HG03565 (cell line): ENCODE measurements at regions not wholly inside any gene's neighbourhood (a gene's known extent, or its start where the extent isn't known, plus 50 kb on each side); places are given as distances from the start of the nearest gene placed in this dataset.
"Not testable (repeated sequence)": the region's sequence is repeated elsewhere in the genome, so short reads cannot be mapped to it uniquely, and the experiment has no call there.

Experiments used
- ATAC-seq: cut with Tn5 transposase; IDR thresholded peaks from one replicate; pipeline ENCODE4 v1.9.1; 2021; ENCODE audit warnings: mild to moderate bottlenecking, moderate library complexity; ENCODE audit not compliant: unreplicated experiment

GRCh38 chr16:60818465-60818864 lies 1217.8 kb downstream of the CDH8 start:
- no peak for ATAC-seq

- no peak for ATAC-seq
Observed at GRCh38 chr16:60816461-60816860, 1219.8 kb downstream of the CDH8 start.

- no peak for ATAC-seq
Observed at GRCh38 chr16:60815865-60816264, 1220.4 kb downstream of the CDH8 start.

GRCh38 chr16:60815033-60815432 lies 1221.2 kb downstream of the CDH8 start:
- ATAC-seq: no peak

- ATAC-seq: no peak
Observed at GRCh38 chr16:60811657-60812056, 1224.6 kb downstream of the CDH8 start.

- ATAC-seq: no peak
Observed at GRCh38 chr16:60811051-60811608, 1225.1 kb downstream of the CDH8 start.

GRCh38 chr16:60810250-60810649 lies 1226.0 kb downstream of the CDH8 start:
- no peak for ATAC-seq

GRCh38 chr16:60792437-60792836 lies 1243.8 kb downstream of the CDH8 start:
- ATAC-seq: no peak

- no peak for ATAC-seq
Observed at GRCh38 chr16:60788631-60789030, 1247.6 kb downstream of the CDH8 start.

- ATAC-seq: no peak
Observed at GRCh38 chr16:60776281-60776680, 1260.0 kb downstream of the CDH8 start.

- no peak for ATAC-seq
Observed at GRCh38 chr16:60771138-60771537, 1265.1 kb downstream of the CDH8 start.

GRCh38 chr16:60770384-60770783 lies 1265.9 kb downstream of the CDH8 start:
- not testable (repeated sequence) for ATAC-seq

- no peak for ATAC-seq
Observed at GRCh38 chr16:60763869-60764268, 1272.4 kb downstream of the CDH8 start.

- no peak for ATAC-seq
Observed at GRCh38 chr16:60755907-60756306, 1280.3 kb downstream of the CDH8 start.

- ATAC-seq: no peak
Observed at GRCh38 chr16:60748366-60748765, 1287.9 kb downstream of the CDH8 start.

GRCh38 chr16:60744198-60744597 lies 1292.0 kb downstream of the CDH8 start:
- no peak for ATAC-seq

- no peak for ATAC-seq
Observed at GRCh38 chr16:60741810-60742209, 1294.4 kb downstream of the CDH8 start.

GRCh38 chr16:60739737-60740683 lies 1296.2 kb downstream of the CDH8 start:
- no peak for ATAC-seq

- ATAC-seq: no peak
Observed at GRCh38 chr16:60731329-60732050, 1304.7 kb downstream of the CDH8 start.

- ATAC-seq: no peak
Observed at GRCh38 chr16:60729051-60729450, 1307.2 kb downstream of the CDH8 start.

GRCh38 chr16:60727851-60728250 lies 1308.4 kb downstream of the CDH8 start:
- ATAC-seq: no peak

- ATAC-seq: no peak
Observed at GRCh38 chr16:60720060-60720459, 1316.2 kb downstream of the CDH8 start.
